Middle frontal gyrus (tissue), 1 donor: ENCODE measurements at regions not wholly inside any gene's neighbourhood (a gene's known extent, or its start where the extent isn't known, plus 50 kb on each side); places are given as distances from the start of the nearest gene placed in this dataset.
"Not testable (repeated sequence)": the region's sequence is repeated elsewhere in the genome, so short reads cannot be mapped to it uniquely, and the experiment has no call there.

Experiments used
- DNase-seq: peaks from one replicate; pipeline ENCODE4 v3.0.0-alpha.2; 2015; ENCODE audit warnings: low spot score; ENCODE audit errors: extremely low spot score

- not testable (repeated sequence) for DNase-seq
Observed at GRCh38 chr16:58790816-58791557, 56.9 kb upstream of the GOT2 start.

- DNase-seq: no peak
Observed at GRCh38 chr16:58789351-58789750, 55.2 kb upstream of the GOT2 start.
